ENCODE measurements at regions not wholly inside any gene's neighbourhood (a gene's known extent, or its start where the extent isn't known, plus 50 kb on each side); places are given as distances from the start of the nearest gene placed in this dataset.
"Not testable (repeated sequence)": the region's sequence is repeated elsewhere in the genome, so short reads cannot be mapped to it uniquely, and the experiment has no call there.

GRCh38 chr4:183808097-183808456 lies 97.0 kb upstream of the STOX2 start:
- no peak overlapping the region for H3K4me3 ChIP-seq
- peak; percentile 31 to 54 (median 48) for DNase-seq
- H3K9me3 ChIP-seq: no peaks in the 10 kb centered on the region

GRCh38 chr4:183812567-183812966 lies 92.5 kb upstream of the STOX2 start:
- Histone ChIP-seq H3K36me3 (replicated peaks in 1 of 2; ENCODE audit: insufficient read depth in 1 of 2, low read depth in 2 of 2) (no peaks in the 10 kb centered on the region), H3K27me3 (no peaks in the 10 kb centered on the region), H3K27ac (peak overlapping the region in 3 of 4 donors; percentile 33 to 36 (median 35)), H3K4me1 (peaks cover 26% of the 10 kb centered on the region), H3K4me3 (no peak overlapping the region), H3K9me3 (no peaks in the 10 kb centered on the region)
- peak; percentile 62 for ATAC-seq
- no peak for TF ChIP-seq CTCF (IDR thresholded peaks at IDR 0.05)
- WGBS, 2 donors: 62 to 69% methylated on average over 1 of the region's 1 CpG
- intact Hi-C loops (cut with DNase I): no loop called here
- DNase-seq: no peak

More at GRCh38 chr4:183808097-183808456, 97.0 kb upstream of the STOX2 start:
- Histone ChIP-seq H3K36me3 (replicated peaks in 1 of 2; ENCODE audit: insufficient read depth in 1 of 2, low read depth in 2 of 2) (no peaks in the 10 kb centered on the region), H3K27ac (peak overlapping the region in 3 of 4 donors; percentile 77 to 80 (median 79)), H3K27me3 (no peaks in the 10 kb centered on the region), H3K4me1 (peaks cover 22% of the 10 kb centered on the region)
- TF ChIP-seq CTCF (IDR thresholded peaks at IDR 0.05) (no peak), POLR2A (IDR thresholded peaks at IDR 0.05) (peak in 2 of 3 donors; percentile 49 to 59)
- intact Hi-C loops (cut with DNase I): no loop called here
- ATAC-seq: peak; percentile 82
- 60 to 62% methylated on average over 9 of the region's 9 CpGs for WGBS, 2 donors

- DNase-seq: peak in 1 of 4 donors; percentile 36
- no peak for TF ChIP-seq CTCF (IDR thresholded peaks at IDR 0.05)
- peaks cover 18% of the 10 kb centered on the region for H3K4me1 ChIP-seq
- no peaks in the 10 kb centered on the region for H3K9me3 ChIP-seq
- no peaks in the 10 kb centered on the region for H3K36me3 ChIP-seq (replicated peaks in 1 of 2; ENCODE audit: insufficient read depth in 1 of 2, low read depth in 2 of 2)
- no peak overlapping the region for H3K4me3 ChIP-seq
- intact Hi-C loops (cut with DNase I): no loop called here
- 50 to 56% methylated on average over 5 of the region's 5 CpGs for WGBS, 2 donors
- H3K27ac ChIP-seq: no peak overlapping the region
- no peak for ATAC-seq
- no peaks in the 10 kb centered on the region for H3K27me3 ChIP-seq
These were observed 90.6 kb upstream of the STOX2 start for GRCh38 chr4:183814461-183814860.

- H3K4me1 ChIP-seq: peaks cover 12% of the 10 kb centered on the region
- TF ChIP-seq POLR2A (IDR thresholded peaks at IDR 0.05): no peak
- no peak for TF ChIP-seq CTCF (IDR thresholded peaks at IDR 0.05)
- WGBS, 2 donors: 86 to 87% methylated on average over 6 of the region's 6 CpGs
- DNase-seq: no peak
- no peak overlapping the region for H3K4me3 ChIP-seq
- H3K9me3 ChIP-seq: no peaks in the 10 kb centered on the region
- no peak for ATAC-seq
- H3K36me3 ChIP-seq (replicated peaks in 1 of 2; ENCODE audit: insufficient read depth in 1 of 2, low read depth in 2 of 2): no peaks in the 10 kb centered on the region
- H3K27ac ChIP-seq: no peak overlapping the region
- intact Hi-C loops (cut with DNase I): no loop called here
- no peaks in the 10 kb centered on the region for H3K27me3 ChIP-seq
These were observed 89.0 kb upstream of the STOX2 start for GRCh38 chr4:183816077-183816476.

GRCh38 chr4:183816882-183817509 lies 88.1 kb upstream of the STOX2 start:
- ATAC-seq: no peak
- H3K4me3 ChIP-seq: no peak overlapping the region
- H3K27ac ChIP-seq: no peak overlapping the region
- H3K4me1 ChIP-seq: peaks cover 12% of the 10 kb centered on the region
- intact Hi-C loops (cut with DNase I): no loop called here
- 76 to 82% methylated on average over 9 of the region's 9 CpGs for WGBS, 2 donors
- H3K27me3 ChIP-seq: no peaks in the 10 kb centered on the region
- no peaks in the 10 kb centered on the region for H3K9me3 ChIP-seq
- TF ChIP-seq POLR2A (IDR thresholded peaks at IDR 0.05): no peak
- TF ChIP-seq CTCF (IDR thresholded peaks at IDR 0.05): no peak
- no peak for DNase-seq
- no peaks in the 10 kb centered on the region for H3K36me3 ChIP-seq (replicated peaks in 1 of 2; ENCODE audit: insufficient read depth in 1 of 2, low read depth in 2 of 2)

- H3K9me3 ChIP-seq; H3K27ac ChIP-seq; ATAC-seq; H3K36me3 ChIP-seq (replicated peaks in 1 of 2; ENCODE audit: insufficient read depth in 1 of 2, low read depth in 2 of 2); H3K4me3 ChIP-seq; H3K27me3 ChIP-seq; DNase-seq; intact Hi-C loops (cut with DNase I); H3K4me1 ChIP-seq: not testable (repeated sequence)
- WGBS, 2 donors: 89 to 97% methylated on average over 13 to 18 of the region's 30 CpGs
These were observed 86.5 kb upstream of the STOX2 start for GRCh38 chr4:183818591-183818990.

Data from body of pancreas (tissue), 4 donors.